Left lobe of liver (tissue), 2 donors: ENCODE measurements at regions not wholly inside any gene's neighbourhood (a gene's known extent, or its start where the extent isn't known, plus 50 kb on each side); places are given as distances from the start of the nearest gene placed in this dataset.
A peak's percentile ranks its signal among the peaks of the same experiment; 100 is the strongest.
"Not testable (repeated sequence)": the region's sequence is repeated elsewhere in the genome, so short reads cannot be mapped to it uniquely, and the experiment has no call there.

Experiments used
- ATAC-seq: fragments of 200-7000 bp; cut with Tn5 transposase; one replicate; pipeline ENCODE4 v1.9.1; 2020; ENCODE audit warnings: mild to moderate bottlenecking, moderate library complexity
- DNase-seq: peaks from one replicate; pipeline ENCODE4 v3.0.0-alpha.2; 2020; ENCODE audit warnings: low spot score
- donor health status: DM: no; HTN: no; CAD: no; lungs with moderate emphysema.
- donor health status: DM: no; HTN: yes; CAD: no.

DNA sequence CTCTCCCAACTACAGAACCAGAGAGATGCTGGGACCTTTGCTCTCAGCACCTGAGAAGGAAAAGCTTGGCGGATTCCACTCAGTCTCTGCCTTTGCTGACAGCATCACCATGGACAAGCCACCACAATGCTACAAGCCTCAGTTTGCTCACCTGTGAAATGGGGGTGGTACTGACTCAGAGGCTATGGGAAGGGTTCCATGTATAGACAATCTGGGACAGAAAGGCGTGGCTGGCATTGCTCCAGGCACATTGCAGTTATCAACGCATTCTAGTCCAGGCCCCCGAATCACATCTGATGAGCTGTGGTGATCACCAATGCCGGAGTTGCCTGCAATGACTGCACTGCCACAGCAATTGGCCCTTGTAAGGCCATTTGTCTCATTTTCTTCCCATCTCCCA is 72.6 kb downstream of the ISX start:
- no peak for ATAC-seq
- no peak for DNase-seq

- no peak for ATAC-seq
- no peak for DNase-seq
Observed at GRCh38 chr22:35140879-35141745, 75.2 kb downstream of the ISX start.

DNA sequence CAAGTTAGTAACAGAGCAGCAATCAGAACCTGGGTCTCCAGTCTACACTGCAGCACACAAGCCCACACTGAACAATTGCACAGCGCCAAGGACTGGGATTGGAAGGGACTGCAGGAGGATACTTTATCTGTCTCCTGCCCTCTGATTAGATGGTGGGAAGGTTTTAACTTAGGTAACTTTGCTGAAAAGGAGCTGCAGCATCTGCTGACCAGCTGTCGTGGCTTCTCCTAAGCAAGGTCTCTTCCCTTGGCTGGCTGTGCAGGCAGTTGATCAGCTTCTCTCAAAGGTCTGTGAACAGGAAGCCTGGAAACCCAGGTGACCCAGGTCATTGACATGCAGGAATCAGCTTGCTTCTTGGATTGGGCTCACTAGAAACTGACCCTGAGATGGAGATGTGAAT is 82.4 kb downstream of the ISX start:
- DNase-seq (no peak), ATAC-seq (no peak)

- ATAC-seq (no peak), DNase-seq (no peak)
Observed at GRCh38 chr22:35148866-35149548, 83.0 kb downstream of the ISX start.

DNA sequence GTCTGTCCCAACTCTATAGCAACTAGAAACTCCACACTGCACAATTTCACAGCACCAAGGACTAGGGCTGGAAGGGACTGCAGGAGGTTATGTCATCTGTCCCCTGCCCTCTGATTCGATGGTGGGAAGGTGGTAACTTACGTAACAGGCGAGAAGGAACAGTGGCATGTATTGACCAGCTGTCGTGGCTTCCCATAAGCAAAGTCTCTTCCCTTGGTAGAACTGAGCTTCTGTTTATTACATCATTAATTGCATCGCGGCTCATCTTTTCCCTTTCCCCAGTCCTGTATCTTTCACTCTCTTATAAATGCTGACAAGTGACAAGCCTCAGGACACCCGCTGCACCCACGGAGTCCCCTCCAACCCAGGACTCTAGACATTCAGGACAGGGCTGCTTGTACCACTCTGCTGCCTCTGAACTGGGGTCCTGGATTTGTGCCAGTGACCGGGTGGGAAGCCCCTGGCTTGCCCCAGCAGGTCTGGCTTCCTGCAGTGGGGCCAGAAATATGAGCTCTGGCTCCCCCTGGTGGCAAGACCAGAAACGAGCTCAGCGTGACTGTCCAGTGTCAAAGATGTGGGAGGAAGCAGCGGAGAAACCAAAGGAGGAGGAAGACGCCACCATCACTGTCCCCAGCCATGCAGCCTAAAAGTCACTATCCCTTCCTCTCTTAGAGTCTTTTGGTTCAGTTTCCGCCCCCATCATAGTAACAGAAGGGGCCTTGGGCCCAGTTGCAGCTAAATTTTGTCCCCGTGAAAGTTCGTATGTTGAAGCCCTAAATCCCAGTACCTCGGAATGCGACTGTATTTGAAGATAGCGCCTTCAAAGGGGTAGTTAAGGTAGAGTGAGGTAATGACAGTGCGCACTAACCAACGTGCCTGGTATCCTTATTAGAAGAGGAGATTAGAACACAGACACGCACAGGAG is 84.5 kb downstream of the ISX start:
- DNase-seq, result peak; percentile 61
- ATAC-seq, result peak; percentile 81

GRCh38 chr22:35152316-35152715 is 86.4 kb downstream of the ISX start:
- DNase-seq (no peak), ATAC-seq (no peak)

- ATAC-seq (peak; percentile 89), DNase-seq (peak; percentile 50)
Observed at GRCh38 chr22:35154937-35155387, 89.0 kb downstream of the ISX start.

DNA sequence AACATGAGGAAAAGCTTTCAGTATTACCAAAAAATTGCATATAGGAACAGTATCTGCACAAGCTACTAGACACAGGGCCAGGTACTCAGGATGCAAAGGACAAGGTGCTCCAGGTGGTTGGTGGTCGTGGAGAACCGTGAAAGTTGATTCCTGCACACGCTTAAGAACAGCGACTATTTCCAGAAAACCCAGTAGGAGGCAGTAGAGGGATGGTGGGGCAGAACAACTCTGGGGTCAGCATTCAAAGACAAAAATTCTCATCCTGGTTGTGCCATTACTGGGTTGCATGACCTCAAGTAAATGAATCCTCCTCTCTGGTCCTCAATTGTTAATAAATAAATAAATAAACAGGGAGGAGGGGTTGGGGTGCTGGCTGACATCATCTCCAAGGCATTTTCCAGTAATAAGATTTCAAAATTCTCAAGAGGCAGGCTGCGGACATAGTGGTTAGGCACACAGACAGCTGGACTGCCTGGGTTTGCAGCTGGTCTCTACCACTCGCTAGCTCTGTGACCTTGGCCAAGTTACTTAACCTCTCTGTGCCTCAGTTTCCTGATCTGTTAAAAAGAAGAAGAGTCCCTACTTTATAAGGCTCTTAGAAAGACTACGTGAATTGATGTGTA is 89.6 kb downstream of the ISX start:
- DNase-seq (no peak), ATAC-seq (no peak)

- ATAC-seq, result no peak
- DNase-seq, result no peak
Observed at GRCh38 chr22:35156945-35157344, 91.0 kb downstream of the ISX start.

DNA sequence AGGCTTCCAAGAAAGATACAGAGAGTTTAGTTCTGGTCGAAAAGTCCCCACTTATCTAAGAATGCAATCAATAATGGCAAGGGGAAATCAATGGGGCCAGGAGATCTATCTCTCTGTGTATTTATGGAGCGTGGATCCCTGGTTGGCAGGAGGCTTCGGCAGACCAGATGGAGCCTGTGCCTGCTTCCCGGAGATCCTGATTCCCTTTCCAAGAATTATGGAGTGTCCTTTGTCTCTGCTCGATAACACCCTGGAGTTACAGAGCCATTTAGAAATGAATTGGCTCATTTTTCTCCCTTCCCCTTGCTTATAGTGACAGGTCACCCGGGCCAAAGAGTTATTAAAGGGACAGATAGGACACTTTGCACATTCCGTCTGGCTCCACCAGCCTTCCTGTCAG is 92.4 kb downstream of the ISX start:
- DNase-seq, result no peak
- no peak for ATAC-seq

- no peak for DNase-seq
- no peak for ATAC-seq
Observed at GRCh38 chr22:35159343-35159742, 93.4 kb downstream of the ISX start.

DNA sequence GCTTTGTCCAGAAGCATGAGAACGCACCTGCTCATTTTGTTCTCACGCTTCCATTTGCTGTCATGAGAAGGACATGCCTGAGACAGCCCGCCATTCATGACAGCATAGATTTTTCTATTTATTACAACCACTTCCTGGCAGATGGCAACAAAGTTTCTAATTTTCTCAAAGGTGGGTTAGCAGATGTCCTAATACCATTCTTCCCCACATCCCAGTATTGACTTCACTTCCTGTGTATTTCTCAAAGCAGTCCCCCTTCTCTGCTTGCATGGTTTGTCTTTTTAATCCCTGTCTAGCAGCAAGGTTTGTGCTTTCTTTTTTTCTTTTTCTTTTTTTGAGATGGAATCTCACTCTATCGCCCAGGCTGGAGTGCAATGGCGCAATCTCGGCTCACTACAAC is 94.3 kb downstream of the ISX start:
- no peak for ATAC-seq

GRCh38 chr22:35165896-35166295 is 91.4 kb upstream of the HMGXB4 start:
- ATAC-seq, DNase-seq: not testable (repeated sequence)

More for the DNA sequence above, 94.3 kb downstream of the ISX start:
- DNase-seq, result no peak

DNA sequence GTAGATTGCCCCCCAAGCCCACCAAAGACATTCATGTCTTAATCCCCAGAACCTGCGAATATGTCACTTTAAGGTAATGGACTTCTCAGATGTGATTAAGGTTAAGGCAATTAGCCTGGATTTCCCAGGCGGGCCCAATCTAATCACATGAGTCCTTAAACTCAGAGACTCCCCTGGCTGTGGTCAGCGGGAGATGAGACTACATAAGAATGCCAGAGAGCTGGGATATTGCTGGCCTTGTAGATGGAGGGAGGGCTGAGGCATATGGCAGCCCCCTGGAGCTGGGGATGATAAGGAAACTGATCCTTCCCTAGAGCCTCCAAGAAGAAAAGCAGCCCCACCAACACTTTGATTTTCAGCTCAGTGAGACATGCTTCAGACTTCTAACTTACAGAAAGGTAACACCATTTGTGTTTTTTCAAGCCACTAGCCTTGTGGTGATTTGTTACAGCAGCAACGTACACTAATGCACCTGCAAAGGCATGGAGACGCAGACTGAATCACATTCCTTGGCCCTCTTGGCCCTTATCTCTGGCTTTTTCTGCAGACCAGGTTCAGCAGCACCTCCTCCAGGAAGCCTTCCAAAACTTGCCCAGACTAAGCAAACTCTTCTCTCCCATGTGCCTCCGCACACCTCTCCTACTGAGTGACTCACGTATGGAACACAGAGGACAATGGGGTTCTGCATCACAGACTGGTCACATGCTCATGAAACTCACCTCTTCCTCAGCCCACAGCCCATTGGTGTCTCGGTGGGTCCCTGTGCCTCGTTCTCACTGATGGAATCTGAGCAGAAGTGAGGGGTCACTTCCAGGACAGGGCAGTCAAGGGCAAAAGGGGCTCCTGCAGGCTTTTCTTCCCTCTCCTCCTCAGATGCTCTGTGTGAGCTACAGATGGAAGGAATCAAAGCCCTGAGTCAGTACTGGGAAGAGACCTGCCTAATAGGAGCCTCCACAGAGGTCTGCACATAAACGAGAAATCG is 86.3 kb upstream of the HMGXB4 start:
- no peak for DNase-seq
- ATAC-seq, result no peak

- ATAC-seq (no peak), DNase-seq (no peak)
Observed at GRCh38 chr22:35172442-35172841, 84.9 kb upstream of the HMGXB4 start.

DNA sequence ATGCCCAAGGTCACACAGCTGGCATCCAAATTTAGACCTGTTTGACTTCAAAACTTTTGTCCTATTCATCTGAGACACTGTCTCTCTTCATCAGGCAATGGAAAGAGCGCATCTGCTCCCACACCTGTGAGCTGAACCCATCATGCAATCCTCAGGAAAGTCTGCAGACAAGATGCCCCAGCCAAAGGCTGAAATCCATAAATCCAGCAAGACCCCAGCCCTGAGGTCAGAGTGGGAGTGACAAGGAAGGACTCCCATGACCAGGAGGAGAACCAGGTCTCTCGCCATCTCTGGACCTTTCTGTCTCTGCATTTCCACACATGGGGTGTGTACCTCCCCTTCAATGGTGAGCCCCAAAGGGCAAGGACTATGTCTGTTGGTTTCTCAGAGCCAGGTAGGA is 83.6 kb upstream of the HMGXB4 start:
- no peak for ATAC-seq
- no peak for DNase-seq

DNA sequence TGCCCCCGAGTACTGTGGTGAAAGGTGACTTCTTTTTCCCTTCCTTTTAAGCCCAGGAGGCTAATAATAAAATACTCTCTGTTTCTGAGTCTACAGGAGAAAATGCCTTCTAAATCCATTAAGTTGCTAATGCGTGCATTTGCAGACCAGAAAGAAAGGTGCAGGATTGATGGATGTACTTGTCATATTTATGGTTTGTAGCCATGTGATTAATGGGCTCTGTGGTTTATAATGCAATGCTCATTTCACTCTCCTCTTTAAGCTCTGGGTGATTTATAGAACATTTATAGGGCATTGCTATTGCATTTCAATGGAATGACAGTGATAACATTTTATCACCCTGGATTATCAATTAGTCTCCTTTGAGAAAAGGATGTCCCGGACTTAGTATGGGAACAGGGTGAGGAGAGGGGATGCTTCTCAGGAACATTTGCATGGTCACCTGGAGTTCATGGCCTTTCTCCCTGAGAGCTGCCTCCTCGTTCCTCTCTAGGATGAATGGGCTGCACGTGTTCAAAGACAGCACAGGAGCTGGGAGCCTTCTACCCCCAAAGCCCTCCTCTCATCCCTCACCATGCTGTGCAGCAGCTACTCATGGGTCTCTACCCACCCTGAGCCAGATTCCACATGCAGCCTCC is 82.8 kb upstream of the HMGXB4 start:
- DNase-seq, result no peak
- no peak for ATAC-seq

GRCh38 chr22:35175392-35175791 is 81.9 kb upstream of the HMGXB4 start:
- no peak for DNase-seq
- ATAC-seq, result no peak

- no peak for DNase-seq
Observed at GRCh38 chr22:35177811-35178210, 79.5 kb upstream of the HMGXB4 start.

More at GRCh38 chr22:35177811-35178210, 79.5 kb upstream of the HMGXB4 start:
- ATAC-seq, result no peak
